DND-41 (cell line): ENCODE measurements at regions not wholly inside any gene's neighbourhood (a gene's known extent, or its start where the extent isn't known, plus 50 kb on each side); places are given as distances from the start of the nearest gene placed in this dataset.

Source experiments
- ATAC-seq: fragments of 200-7000 bp; cut with Tn5 transposase; 3 replicates; pipeline ENCODE4 v1.9.1; 2021; ENCODE audit warnings: low read depth; ENCODE audit not compliant: insufficient read depth
- DNase-seq: peaks from one replicate; pipeline ENCODE4 v3.0.0-alpha.2; 2020
- H2AFZ ChIP-seq: 2 replicates; pipeline ENCODE4 v1.6.0; 2012; ENCODE audit warnings: low read depth, low read length
- H3K27ac ChIP-seq: 2 replicates; pipeline ENCODE4 v1.5.1; 2012; ENCODE audit warnings: low read length, inconsistent platforms
- H3K27me3 ChIP-seq: fragments of 200-600 bp; sonication (generic); 2 replicates; pipeline ENCODE4 v1.6.0; 2012; ENCODE audit warnings: low read length, mild to moderate bottlenecking, inconsistent platforms; ENCODE audit not compliant: insufficient read depth, poor library complexity
- H3K36me3 ChIP-seq: 2 replicates; pipeline ENCODE4 v1.5.1; 2012; ENCODE audit warnings: low read length, inconsistent platforms; ENCODE audit not compliant: insufficient read depth
- H3K4me1 ChIP-seq: 2 replicates; pipeline ENCODE4 v1.5.1; 2012; ENCODE audit warnings: mild to moderate bottlenecking, low read length; ENCODE audit not compliant: insufficient read depth
- H3K4me2 ChIP-seq: 2 replicates; pipeline ENCODE4 v1.6.0; 2012; ENCODE audit warnings: mild to moderate bottlenecking, moderate library complexity, low read length, inconsistent platforms; ENCODE audit not compliant: insufficient read depth
- H3K4me3 ChIP-seq, 2 experiments: fragments of 200-600 bp in 1 of 2; shearing (Covaris generic) in 1 of 2; 2 replicates each; pipeline ENCODE4 v1.5.1; 2012 to 2016; ENCODE audit warnings: inconsistent platforms in 2 of 2, low read length in 2 of 2, mild to moderate bottlenecking in 2 of 2, low read depth in 1 of 2, moderate library complexity in 1 of 2
- H3K79me2 ChIP-seq: 2 replicates; pipeline ENCODE4 v1.6.0; 2012; ENCODE audit warnings: low read length, inconsistent platforms; ENCODE audit not compliant: insufficient read depth
- H3K9ac ChIP-seq: 2 replicates; pipeline ENCODE4 v1.6.0; 2012; ENCODE audit warnings: low read depth, mild to moderate bottlenecking, inconsistent platforms, low read length, moderate library complexity
- H3K9me3 ChIP-seq: 2 replicates; pipeline ENCODE4 v1.5.1; 2012; ENCODE audit warnings: low read length, moderate library complexity, mild to moderate bottlenecking, inconsistent platforms; ENCODE audit not compliant: insufficient read depth, severe bottlenecking
- H4K20me1 ChIP-seq: 2 replicates; pipeline ENCODE4 v1.6.0; 2012; ENCODE audit warnings: low read length; ENCODE audit not compliant: insufficient read depth
- EZH2 ChIP-seq: IDR thresholded peaks from 3 replicates; pipeline ENCODE4 v1.6.1; 2012; ENCODE audit warnings: borderline replicate concordance, low read depth, mild to moderate bottlenecking, moderate library complexity, low read length, inconsistent platforms; ENCODE audit not compliant: severe bottlenecking
- TF ChIP-seq, protein P1 (sequence below): IDR thresholded peaks from 2 replicates; pipeline ENCODE4 v1.5.1; 2012; ENCODE audit warnings: borderline replicate concordance, low read length, moderate library complexity, mild to moderate bottlenecking; ENCODE audit not compliant: poor library complexity, severe bottlenecking; ENCODE audit errors: extremely low read depth

DNA sequence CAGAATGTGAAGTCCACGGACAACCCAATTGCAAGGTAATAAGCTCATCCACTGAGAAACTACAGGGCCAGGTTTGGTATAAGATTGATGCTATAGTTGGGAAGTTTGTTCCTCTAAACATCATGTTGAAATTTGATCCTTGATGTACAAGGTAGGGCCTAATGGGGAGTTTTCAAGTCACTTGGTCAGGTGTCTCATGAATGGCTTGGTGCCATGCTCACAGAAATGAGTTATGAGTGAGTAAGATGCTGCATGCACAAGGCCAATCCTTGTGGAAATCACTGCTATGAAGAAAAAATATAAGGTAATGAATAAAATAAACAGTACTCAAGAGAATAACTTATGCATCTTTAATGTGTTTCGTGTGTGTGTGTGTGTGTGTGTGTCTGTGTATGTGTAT, 1891.2 kb downstream of the NCAM2 start:
- H3K4me3 ChIP-seq: no peak overlapping the region
- DNase-seq (no peak), ATAC-seq (no peak)
- no peak overlapping the region for H3K27ac ChIP-seq
- H3K36me3 ChIP-seq: no peaks in the 10 kb centered on the region
- no peak overlapping the region for H3K9ac ChIP-seq
- H3K9me3 ChIP-seq: no peaks in the 10 kb centered on the region
- H4K20me1 ChIP-seq: no peaks in the 10 kb centered on the region
- TF ChIP-seq EZH2: no peak
- TF ChIP-seq, protein P1, sequence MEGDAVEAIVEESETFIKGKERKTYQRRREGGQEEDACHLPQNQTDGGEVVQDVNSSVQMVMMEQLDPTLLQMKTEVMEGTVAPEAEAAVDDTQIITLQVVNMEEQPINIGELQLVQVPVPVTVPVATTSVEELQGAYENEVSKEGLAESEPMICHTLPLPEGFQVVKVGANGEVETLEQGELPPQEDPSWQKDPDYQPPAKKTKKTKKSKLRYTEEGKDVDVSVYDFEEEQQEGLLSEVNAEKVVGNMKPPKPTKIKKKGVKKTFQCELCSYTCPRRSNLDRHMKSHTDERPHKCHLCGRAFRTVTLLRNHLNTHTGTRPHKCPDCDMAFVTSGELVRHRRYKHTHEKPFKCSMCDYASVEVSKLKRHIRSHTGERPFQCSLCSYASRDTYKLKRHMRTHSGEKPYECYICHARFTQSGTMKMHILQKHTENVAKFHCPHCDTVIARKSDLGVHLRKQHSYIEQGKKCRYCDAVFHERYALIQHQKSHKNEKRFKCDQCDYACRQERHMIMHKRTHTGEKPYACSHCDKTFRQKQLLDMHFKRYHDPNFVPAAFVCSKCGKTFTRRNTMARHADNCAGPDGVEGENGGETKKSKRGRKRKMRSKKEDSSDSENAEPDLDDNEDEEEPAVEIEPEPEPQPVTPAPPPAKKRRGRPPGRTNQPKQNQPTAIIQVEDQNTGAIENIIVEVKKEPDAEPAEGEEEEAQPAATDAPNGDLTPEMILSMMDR: no peak
- no peak overlapping the region for H3K4me2 ChIP-seq
- no peaks in the 10 kb centered on the region for H3K79me2 ChIP-seq
- H3K27me3 ChIP-seq: no peaks in the 10 kb centered on the region
- H3K4me1 ChIP-seq: no peaks in the 10 kb centered on the region
- no peak overlapping the region for H2AFZ ChIP-seq

DNA sequence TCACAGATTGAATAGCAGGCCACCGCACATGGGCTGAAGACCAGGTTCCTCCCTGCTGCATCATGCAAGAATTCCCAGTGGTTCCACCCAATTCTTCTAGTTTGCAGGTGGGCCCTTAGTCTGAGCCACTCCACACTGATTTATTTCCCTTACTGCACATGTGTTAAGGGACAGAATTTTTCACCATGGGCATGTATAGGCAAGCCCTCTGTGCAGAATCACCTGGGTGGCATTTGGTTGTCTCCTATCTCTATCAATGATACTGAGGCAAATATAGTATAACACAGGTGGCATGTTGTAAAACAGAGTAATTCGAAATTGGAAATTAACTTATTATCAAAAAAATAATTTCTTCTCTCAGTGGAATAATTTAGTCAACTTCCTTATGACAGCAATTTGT, 1892.4 kb downstream of the NCAM2 start:
- H3K9ac ChIP-seq: no peak overlapping the region
- no peak overlapping the region for H3K27ac ChIP-seq
- H3K9me3 ChIP-seq: no peaks in the 10 kb centered on the region
- H3K27me3 ChIP-seq: no peaks in the 10 kb centered on the region
- DNase-seq (no peak), ATAC-seq (no peak)
- H2AFZ ChIP-seq: no peak overlapping the region
- no peaks in the 10 kb centered on the region for H3K4me1 ChIP-seq
- no peaks in the 10 kb centered on the region for H3K79me2 ChIP-seq
- H3K4me3 ChIP-seq: no peak overlapping the region
- no peaks in the 10 kb centered on the region for H3K36me3 ChIP-seq
- no peak for TF ChIP-seq EZH2
- TF ChIP-seq, protein P1: no peak
- H3K4me2 ChIP-seq: no peak overlapping the region
- no peaks in the 10 kb centered on the region for H4K20me1 ChIP-seq

DNA sequence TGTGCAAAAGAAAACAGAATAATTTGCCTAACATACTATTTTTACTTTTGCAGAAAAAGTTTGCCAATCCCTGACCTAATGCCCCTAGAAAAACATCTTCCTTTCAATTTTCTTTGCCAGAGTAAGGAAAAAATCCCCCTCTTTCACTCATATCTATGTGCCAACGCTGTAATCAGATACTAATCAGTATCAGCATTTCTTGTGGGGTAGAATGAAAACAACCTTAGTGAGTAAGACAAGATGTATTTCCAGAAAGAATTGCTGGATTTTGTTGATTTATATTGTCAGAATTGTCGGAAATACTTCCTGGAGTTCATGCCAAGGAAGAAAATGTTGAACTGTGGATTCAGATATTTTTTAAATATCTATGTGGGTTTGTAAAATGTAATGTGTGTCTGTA, 1893.8 kb downstream of the NCAM2 start:
- Histone ChIP-seq H3K4me2 (no peak overlapping the region), H3K36me3 (no peaks in the 10 kb centered on the region), H3K27me3 (no peaks in the 10 kb centered on the region), H4K20me1 (no peaks in the 10 kb centered on the region), H3K4me3 (no peak overlapping the region), H3K9me3 (no peaks in the 10 kb centered on the region), H2AFZ (no peak overlapping the region), H3K27ac (no peak overlapping the region), H3K4me1 (no peaks in the 10 kb centered on the region), H3K79me2 (no peaks in the 10 kb centered on the region), H3K9ac (no peak overlapping the region)
- DNase-seq (no peak), ATAC-seq (no peak)
- TF ChIP-seq, protein P1: no peak
- TF ChIP-seq EZH2: no peak

DNA sequence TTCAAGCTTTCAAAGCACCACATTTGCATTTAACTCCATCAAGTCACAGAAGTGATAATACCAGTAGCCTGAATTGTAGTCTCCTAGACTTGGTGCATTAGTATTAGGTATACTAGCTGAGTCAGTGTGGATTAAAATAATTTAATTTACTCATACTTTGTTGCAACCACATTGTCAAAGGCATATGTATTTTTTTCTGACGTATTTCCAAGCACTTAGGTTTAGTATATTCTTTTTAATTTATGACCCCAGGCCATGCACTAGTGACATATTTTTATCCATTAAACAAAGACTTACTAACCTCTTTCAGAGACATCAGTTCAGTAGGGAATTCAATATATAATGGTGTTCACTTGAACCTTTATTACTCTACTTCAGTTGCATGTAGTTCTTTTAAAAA, 1894.5 kb downstream of the NCAM2 start:
- H3K36me3 ChIP-seq: no peaks in the 10 kb centered on the region

More for the DNA sequence above, 1894.5 kb downstream of the NCAM2 start:
- H3K4me3 ChIP-seq: no peak overlapping the region
- H3K4me2 ChIP-seq: no peak overlapping the region
- no peak overlapping the region for H2AFZ ChIP-seq
- no peaks in the 10 kb centered on the region for H3K9me3 ChIP-seq
- DNase-seq: no peak
- ATAC-seq: no peak
- TF ChIP-seq, protein P1: no peak
- no peak for TF ChIP-seq EZH2
- no peak overlapping the region for H3K27ac ChIP-seq
- H4K20me1 ChIP-seq: no peaks in the 10 kb centered on the region
- H3K4me1 ChIP-seq: no peaks in the 10 kb centered on the region
- no peaks in the 10 kb centered on the region for H3K27me3 ChIP-seq
- no peaks in the 10 kb centered on the region for H3K79me2 ChIP-seq
- H3K9ac ChIP-seq: no peak overlapping the region
